Glutamatergic neuron (in vitro differentiated cells): ENCODE measurements at regions not wholly inside any gene's neighbourhood (a gene's known extent, or its start where the extent isn't known, plus 50 kb on each side); places are given as distances from the start of the nearest gene placed in this dataset.
A peak's percentile ranks its signal among the peaks of the same experiment; 100 is the strongest.

ENCODE experiments used
- DNase-seq: peaks from one replicate; pipeline ENCODE4 v3.0.0; 2022
- H3K27ac Mint-ChIP-seq: one replicate; pipeline ENCODE4 v1.8.0; 2020; ENCODE audit warnings: mild to moderate bottlenecking, mixed read lengths, inconsistent platforms; ENCODE audit not compliant: unreplicated experiment
- H3K27me3 Mint-ChIP-seq: one replicate; pipeline ENCODE4 v1.8.0; 2020; ENCODE audit warnings: mild to moderate bottlenecking, moderate library complexity, mixed read lengths, inconsistent platforms; ENCODE audit not compliant: unreplicated experiment
- H3K36me3 Mint-ChIP-seq: one replicate; pipeline ENCODE4 v1.8.0; 2020; ENCODE audit warnings: mild to moderate bottlenecking, mixed read lengths, inconsistent platforms; ENCODE audit not compliant: unreplicated experiment
- H3K4me1 Mint-ChIP-seq: one replicate; pipeline ENCODE4 v1.8.0; 2020; ENCODE audit warnings: mild to moderate bottlenecking, low read depth, mixed read lengths, inconsistent platforms; ENCODE audit not compliant: unreplicated experiment
- H3K4me3 Mint-ChIP-seq: one replicate; pipeline ENCODE4 v1.8.0; 2020; ENCODE audit warnings: mild to moderate bottlenecking, mixed read lengths, inconsistent platforms; ENCODE audit not compliant: unreplicated experiment
- H3K9me3 Mint-ChIP-seq: one replicate; pipeline ENCODE4 v1.8.0; 2020; ENCODE audit warnings: mild to moderate bottlenecking, moderate library complexity, mixed read lengths, inconsistent platforms; ENCODE audit not compliant: unreplicated experiment
- TF ChIP-seq, protein P1 (sequence below): fragments of 200-600 bp; sonication (generic); IDR thresholded peaks from one replicate; pipeline ENCODE4 v1.5.0; 2021; ENCODE audit not compliant: partially characterized antibody, unreplicated experiment

DNA sequence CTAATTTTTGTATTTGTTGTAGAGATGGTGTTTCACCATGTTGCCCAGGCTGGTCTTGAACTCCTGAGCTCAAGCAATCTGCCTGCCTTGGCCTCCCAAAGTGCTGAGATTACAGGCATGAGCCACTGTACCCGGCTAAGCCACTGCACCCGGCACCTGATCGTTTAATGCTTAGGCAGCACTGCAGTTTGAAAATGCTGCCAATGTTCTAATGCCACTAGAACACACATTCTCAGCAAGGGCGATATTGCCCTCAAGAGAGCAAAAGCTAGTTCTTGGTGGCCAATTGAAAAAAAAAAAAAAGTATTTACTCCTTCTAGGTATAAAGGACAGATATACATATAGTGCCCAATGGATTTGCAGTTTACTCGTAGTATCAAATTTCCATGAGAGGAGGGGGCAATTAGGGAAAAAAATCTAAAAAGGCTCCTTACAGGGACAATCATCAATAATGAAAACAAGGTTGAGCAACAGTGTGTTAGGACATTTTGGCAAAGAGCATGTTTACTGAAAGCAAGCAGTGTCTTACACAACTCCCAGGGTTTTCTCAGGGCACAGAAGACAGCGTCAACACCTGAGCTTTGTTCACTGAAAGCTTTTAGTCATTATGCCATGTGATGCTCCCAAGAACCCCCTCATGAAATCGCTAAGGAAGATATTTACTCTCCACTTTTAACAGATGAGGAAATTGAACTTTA, 199.9 kb upstream of the PKDCC start:
- TF ChIP-seq, protein P1, sequence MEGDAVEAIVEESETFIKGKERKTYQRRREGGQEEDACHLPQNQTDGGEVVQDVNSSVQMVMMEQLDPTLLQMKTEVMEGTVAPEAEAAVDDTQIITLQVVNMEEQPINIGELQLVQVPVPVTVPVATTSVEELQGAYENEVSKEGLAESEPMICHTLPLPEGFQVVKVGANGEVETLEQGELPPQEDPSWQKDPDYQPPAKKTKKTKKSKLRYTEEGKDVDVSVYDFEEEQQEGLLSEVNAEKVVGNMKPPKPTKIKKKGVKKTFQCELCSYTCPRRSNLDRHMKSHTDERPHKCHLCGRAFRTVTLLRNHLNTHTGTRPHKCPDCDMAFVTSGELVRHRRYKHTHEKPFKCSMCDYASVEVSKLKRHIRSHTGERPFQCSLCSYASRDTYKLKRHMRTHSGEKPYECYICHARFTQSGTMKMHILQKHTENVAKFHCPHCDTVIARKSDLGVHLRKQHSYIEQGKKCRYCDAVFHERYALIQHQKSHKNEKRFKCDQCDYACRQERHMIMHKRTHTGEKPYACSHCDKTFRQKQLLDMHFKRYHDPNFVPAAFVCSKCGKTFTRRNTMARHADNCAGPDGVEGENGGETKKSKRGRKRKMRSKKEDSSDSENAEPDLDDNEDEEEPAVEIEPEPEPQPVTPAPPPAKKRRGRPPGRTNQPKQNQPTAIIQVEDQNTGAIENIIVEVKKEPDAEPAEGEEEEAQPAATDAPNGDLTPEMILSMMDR, result no peak
- Mint-ChIP-seq H3K36me3 (no peaks in the 10 kb centered on the region), H3K27ac (no peak overlapping the region), H3K27me3 (no peaks in the 10 kb centered on the region), H3K9me3 (peaks cover 2% of the 10 kb centered on the region), H3K4me3 (no peak overlapping the region), H3K4me1 (no peaks in the 10 kb centered on the region)
- no peak for DNase-seq

DNA sequence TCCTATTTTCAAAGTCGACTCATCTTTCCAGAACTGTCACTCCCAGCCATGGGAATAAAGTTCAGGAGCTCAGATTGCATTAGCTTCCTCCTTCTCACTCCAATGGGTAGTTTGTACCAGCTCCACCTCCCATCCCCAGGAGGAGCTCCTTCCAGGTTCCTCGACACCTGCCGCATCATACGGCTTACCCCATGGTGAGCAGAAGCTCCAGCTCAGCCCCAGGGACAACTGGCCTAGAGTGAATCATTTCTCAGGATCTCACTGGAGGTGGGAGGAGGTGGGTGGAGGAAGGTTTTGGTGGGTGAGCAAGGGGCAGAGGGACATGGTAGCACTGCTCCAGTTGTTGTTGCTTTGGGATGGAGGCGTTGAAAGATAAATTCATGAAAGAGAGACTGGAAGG, 196.3 kb upstream of the PKDCC start:
- no peak for DNase-seq
- no peak overlapping the region for H3K27ac Mint-ChIP-seq
- H3K4me1 Mint-ChIP-seq, result no peaks in the 10 kb centered on the region
- no peaks in the 10 kb centered on the region for H3K36me3 Mint-ChIP-seq
- H3K27me3 Mint-ChIP-seq, result no peaks in the 10 kb centered on the region
- TF ChIP-seq, protein P1, result no peak
- H3K4me3 Mint-ChIP-seq, result no peak overlapping the region
- peaks cover 2% of the 10 kb centered on the region for H3K9me3 Mint-ChIP-seq

DNA sequence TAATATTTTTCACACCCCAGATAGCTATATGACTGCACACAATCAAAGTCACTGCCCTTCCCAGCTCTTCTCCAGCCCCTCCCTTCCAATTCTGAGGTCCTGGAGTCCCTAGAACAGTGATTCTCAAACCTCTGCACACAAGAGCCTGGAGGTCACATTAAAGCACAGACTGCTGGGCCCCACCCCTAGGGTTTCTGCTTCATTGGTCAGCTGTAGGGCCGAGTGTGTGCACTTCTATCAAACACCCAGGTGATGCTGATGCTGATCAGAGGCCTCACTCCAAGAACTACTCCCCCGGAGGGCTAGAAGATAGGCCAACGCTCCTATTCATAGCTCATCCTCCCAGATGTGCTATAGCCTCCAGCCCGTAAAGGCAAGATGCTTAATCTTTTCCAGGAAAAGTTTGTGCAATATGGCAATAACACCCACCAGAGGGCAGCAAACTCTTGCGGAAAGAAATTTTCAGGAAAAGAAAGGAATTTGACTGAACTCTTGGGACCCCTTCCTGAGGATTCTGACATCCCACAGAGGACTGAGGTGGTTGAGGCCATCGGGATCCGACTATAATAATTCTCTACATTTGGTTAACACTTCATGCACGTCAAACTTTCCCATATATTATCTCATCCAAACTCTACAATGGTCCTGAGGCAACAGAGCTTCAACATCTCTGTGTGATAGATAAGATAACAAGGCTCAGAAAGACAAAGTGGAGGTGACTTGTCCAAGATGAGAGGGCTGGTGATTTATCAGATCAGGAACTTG, 194.2 kb upstream of the PKDCC start:
- Mint-ChIP-seq H3K36me3 (no peaks in the 10 kb centered on the region), H3K9me3 (peaks cover under 1% of the 10 kb centered on the region), H3K4me1 (no peaks in the 10 kb centered on the region), H3K27ac (no peak overlapping the region), H3K27me3 (no peaks in the 10 kb centered on the region), H3K4me3 (no peak overlapping the region)
- TF ChIP-seq, protein P1, result peak; percentile 89
- DNase-seq, result peak; percentile 53

DNA sequence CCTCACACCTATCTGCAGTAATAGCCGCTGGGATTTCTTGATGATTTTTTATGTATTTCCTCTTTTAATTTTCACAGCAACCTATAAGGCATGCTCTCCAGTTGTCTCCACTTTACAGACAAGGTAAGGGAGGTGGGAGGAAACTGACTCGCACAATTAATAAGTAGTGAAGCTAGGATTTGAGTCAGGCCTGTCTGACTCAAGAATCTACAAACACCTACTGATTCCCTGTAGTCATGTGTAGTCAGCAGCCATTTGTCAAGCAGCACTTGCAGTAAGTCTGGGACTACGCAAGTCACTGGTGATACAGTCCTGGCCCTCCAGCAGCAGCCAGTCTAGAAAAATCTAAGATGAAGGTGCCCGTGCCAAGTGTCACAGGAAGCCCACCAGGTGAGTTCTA, 193.6 kb upstream of the PKDCC start:
- DNase-seq, result no peak
- TF ChIP-seq, protein P1, result no peak
- no peaks in the 10 kb centered on the region for H3K9me3 Mint-ChIP-seq
- no peaks in the 10 kb centered on the region for H3K4me1 Mint-ChIP-seq
- H3K4me3 Mint-ChIP-seq, result no peak overlapping the region
- no peaks in the 10 kb centered on the region for H3K27me3 Mint-ChIP-seq
- no peaks in the 10 kb centered on the region for H3K36me3 Mint-ChIP-seq
- no peak overlapping the region for H3K27ac Mint-ChIP-seq

DNA sequence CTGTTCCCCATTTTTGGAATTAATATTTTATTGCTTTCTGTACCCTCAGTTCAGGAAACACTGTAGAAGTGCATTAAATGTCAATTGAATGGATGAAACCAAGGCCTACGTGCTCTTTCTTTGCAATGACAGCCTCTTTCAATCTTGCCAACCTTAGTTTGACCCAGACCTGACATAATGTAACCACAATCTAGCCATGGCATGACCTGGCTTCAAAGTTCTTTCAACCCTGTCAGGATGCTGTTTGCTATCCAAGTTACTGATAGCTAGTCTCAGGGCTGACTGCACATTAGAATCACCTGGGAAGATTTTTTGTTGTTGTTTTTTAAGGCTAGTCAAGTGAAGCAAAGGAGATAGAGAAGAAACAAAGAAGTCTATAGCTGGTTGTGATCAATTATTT, 190.9 kb upstream of the PKDCC start:
- no peak overlapping the region for H3K4me3 Mint-ChIP-seq
- DNase-seq, result no peak
- H3K4me1 Mint-ChIP-seq, result no peaks in the 10 kb centered on the region

More for the DNA sequence above, 190.9 kb upstream of the PKDCC start:
- Mint-ChIP-seq H3K36me3 (no peaks in the 10 kb centered on the region), H3K9me3 (no peaks in the 10 kb centered on the region), H3K27ac (no peak overlapping the region), H3K27me3 (no peaks in the 10 kb centered on the region)
- TF ChIP-seq, protein P1, result no peak
